Dendritic cell treated with granulocyte-macrophage colony-stimulating factor and Interleukin-4, amounts not matched to agents 40 ng/mL and 50 ng/mL, for 4 days (primary cell): ENCODE measurements at regions not wholly inside any gene's neighbourhood (a gene's known extent, or its start where the extent isn't known, plus 50 kb on each side); places are given as distances from the start of the nearest gene placed in this dataset.

Experiments
- H3K27ac Mint-ChIP-seq: one replicate; pipeline ENCODE4 v1.8.0; 2022; ENCODE audit warnings: mild to moderate bottlenecking, mixed read lengths
- H3K27me3 Mint-ChIP-seq: one replicate; pipeline ENCODE4 v1.8.0; 2022; ENCODE audit warnings: mild to moderate bottlenecking, mixed read lengths
- H3K36me3 Mint-ChIP-seq: one replicate; pipeline ENCODE4 v1.8.0; 2022; ENCODE audit warnings: low read depth, mixed read lengths
- H3K4me1 Mint-ChIP-seq: one replicate; pipeline ENCODE4 v1.8.0; 2022; ENCODE audit warnings: low read depth, mixed read lengths
- H3K4me3 Mint-ChIP-seq: one replicate; pipeline ENCODE4 v1.8.0; 2022; ENCODE audit warnings: mild to moderate bottlenecking, moderate library complexity, mixed read lengths
- H3K9me3 Mint-ChIP-seq: one replicate; pipeline ENCODE4 v1.8.0; 2022; ENCODE audit warnings: mixed read lengths
- intact Hi-C: fragments of 100-400 bp; cut with micrococcal nuclease; formaldehyde crosslinking; loops from one replicate; pipeline ENCODE4 v1.15.0; 2022

GRCh38 chr18:60981682-60982328 lies 351.4 kb upstream of the CDH20 start:
- intact Hi-C loops: no loop called here
- H3K27me3 Mint-ChIP-seq: no peaks in the 10 kb centered on the region
- peaks cover 29% of the 10 kb centered on the region for H3K9me3 Mint-ChIP-seq
- H3K4me1 Mint-ChIP-seq: no peaks in the 10 kb centered on the region
- H3K27ac Mint-ChIP-seq: no peak overlapping the region
- H3K36me3 Mint-ChIP-seq: no peaks in the 10 kb centered on the region
- H3K4me3 Mint-ChIP-seq: no peak overlapping the region

- intact Hi-C loops: no loop called here
- Mint-ChIP-seq H3K27ac (no peak overlapping the region), H3K27me3 (no peaks in the 10 kb centered on the region), H3K4me1 (no peaks in the 10 kb centered on the region), H3K4me3 (no peak overlapping the region), H3K9me3 (peaks cover 28% of the 10 kb centered on the region), H3K36me3 (no peaks in the 10 kb centered on the region)
Measured at GRCh38 chr18:60982329-60982695, 350.9 kb upstream of the CDH20 start.

GRCh38 chr18:60982928-60983327 lies 350.3 kb upstream of the CDH20 start:
- Mint-ChIP-seq H3K36me3 (no peaks in the 10 kb centered on the region), H3K27me3 (no peaks in the 10 kb centered on the region), H3K9me3 (peaks cover 22% of the 10 kb centered on the region), H3K4me3 (no peak overlapping the region), H3K27ac (no peak overlapping the region), H3K4me1 (no peaks in the 10 kb centered on the region)
- intact Hi-C loops: no loop called here

DNA sequence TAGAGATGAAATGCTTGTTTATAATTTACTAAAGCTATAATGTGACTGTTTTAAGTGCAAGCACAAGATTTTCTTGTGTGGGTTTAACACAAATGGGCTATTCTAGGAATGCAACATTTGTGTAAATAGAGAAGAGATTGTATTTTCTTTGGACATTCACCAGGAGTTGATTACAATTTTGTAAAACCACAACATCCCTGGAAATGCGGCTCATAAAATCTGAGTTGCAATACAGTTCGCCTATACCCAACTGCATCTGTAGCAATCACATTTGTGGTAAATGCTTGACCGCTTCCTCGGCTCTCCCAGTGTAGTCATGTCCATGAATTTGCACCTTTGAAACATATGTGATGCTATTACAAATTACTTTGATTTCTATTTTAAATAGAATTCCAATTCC lies 348.7 kb upstream of the CDH20 start:
- H3K4me1 Mint-ChIP-seq: no peaks in the 10 kb centered on the region
- H3K36me3 Mint-ChIP-seq: no peaks in the 10 kb centered on the region
- H3K27me3 Mint-ChIP-seq: no peaks in the 10 kb centered on the region
- intact Hi-C loops: no loop called here
- H3K9me3 Mint-ChIP-seq: peaks cover 21% of the 10 kb centered on the region
- H3K27ac Mint-ChIP-seq: no peak overlapping the region
- H3K4me3 Mint-ChIP-seq: no peak overlapping the region

- H3K4me3 Mint-ChIP-seq: no peak overlapping the region
- H3K27me3 Mint-ChIP-seq: no peaks in the 10 kb centered on the region
- intact Hi-C loops: no loop called here
- no peaks in the 10 kb centered on the region for H3K36me3 Mint-ChIP-seq
- H3K27ac Mint-ChIP-seq: no peak overlapping the region
- peaks cover 22% of the 10 kb centered on the region for H3K9me3 Mint-ChIP-seq
- no peaks in the 10 kb centered on the region for H3K4me1 Mint-ChIP-seq
Measured at GRCh38 chr18:60987963-60988362, 345.3 kb upstream of the CDH20 start.

DNA sequence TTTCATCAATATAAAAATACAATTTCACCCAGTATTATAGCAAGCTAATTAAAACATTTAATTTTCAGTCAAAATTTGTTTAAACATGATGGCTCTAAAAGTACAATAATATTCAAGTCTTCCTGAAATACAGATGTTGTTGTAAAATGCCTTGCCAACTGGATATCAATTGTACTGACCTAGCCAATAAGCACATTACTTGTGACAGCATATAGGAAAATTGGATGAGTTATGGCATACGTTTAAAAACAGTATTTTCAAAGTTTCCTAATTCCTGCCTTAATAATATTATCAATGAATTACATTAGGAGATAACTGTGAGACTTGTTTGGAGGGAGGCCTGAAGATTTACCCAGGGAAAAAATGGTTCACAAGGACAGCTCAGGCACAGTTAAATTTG lies 336.9 kb upstream of the CDH20 start:
- Mint-ChIP-seq H3K27me3 (no peaks in the 10 kb centered on the region), H3K36me3 (no peaks in the 10 kb centered on the region), H3K4me1 (no peaks in the 10 kb centered on the region), H3K27ac (no peak overlapping the region), H3K4me3 (no peak overlapping the region), H3K9me3 (peaks cover 34% of the 10 kb centered on the region)
- intact Hi-C loops: no loop called here

- intact Hi-C loops: no loop called here
- Mint-ChIP-seq H3K4me3 (no peak overlapping the region), H3K27ac (no peak overlapping the region), H3K27me3 (no peaks in the 10 kb centered on the region), H3K36me3 (no peaks in the 10 kb centered on the region), H3K9me3 (peaks cover 34% of the 10 kb centered on the region), H3K4me1 (no peaks in the 10 kb centered on the region)
Measured at GRCh38 chr18:60996822-60997221, 336.4 kb upstream of the CDH20 start.

DNA sequence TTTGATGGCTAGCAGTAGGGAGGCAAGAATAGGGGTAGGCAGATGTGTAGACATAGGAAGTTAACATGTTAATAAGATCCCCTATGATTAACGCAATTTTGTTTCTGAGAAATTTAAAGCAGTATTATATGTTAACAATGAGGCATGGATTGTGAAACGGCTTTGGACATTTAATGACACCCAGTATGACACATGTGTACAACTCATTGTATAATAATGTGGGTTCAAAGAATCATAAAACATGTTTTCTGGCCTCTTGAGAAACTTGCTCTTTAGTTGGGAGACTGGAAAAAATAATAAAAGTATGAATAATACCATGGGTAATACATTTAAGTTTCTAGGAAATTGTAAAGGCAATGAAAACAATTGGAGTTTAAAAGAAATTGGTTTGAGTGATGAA lies 332.1 kb upstream of the CDH20 start:
- H3K27ac Mint-ChIP-seq: no peak overlapping the region
- no peak overlapping the region for H3K4me3 Mint-ChIP-seq
- intact Hi-C loops: no loop called here
- peaks cover 15% of the 10 kb centered on the region for H3K9me3 Mint-ChIP-seq
- no peaks in the 10 kb centered on the region for H3K36me3 Mint-ChIP-seq
- H3K27me3 Mint-ChIP-seq: no peaks in the 10 kb centered on the region
- no peaks in the 10 kb centered on the region for H3K4me1 Mint-ChIP-seq

DNA sequence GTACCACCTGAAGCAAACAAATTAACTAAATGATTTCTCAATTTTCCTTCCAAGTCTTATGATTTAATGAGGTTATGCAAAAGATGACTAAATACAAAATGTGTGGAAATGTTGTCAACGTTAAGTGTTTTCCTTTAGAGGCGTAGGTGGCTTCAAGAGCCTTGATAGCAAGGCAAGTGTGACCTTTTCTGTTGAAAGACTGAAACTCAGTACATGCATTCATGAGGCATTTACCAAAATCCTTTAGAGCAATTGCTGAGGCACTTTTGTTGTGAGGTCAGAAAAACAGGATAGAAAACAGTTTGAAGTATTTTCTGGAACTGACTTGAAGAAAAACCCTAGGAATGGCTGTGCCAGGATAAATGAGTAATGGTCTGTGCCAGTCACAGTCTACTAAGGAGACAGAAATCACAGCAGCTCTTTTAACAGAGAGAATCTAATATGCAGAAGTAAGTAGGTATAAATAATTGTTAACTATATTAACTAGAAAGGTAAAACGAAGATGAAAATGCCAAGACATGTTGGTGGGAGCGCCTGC lies 326.5 kb upstream of the CDH20 start:
- Mint-ChIP-seq H3K4me3 (no peak overlapping the region), H3K36me3 (no peaks in the 10 kb centered on the region), H3K27ac (no peak overlapping the region), H3K4me1 (no peaks in the 10 kb centered on the region), H3K27me3 (no peaks in the 10 kb centered on the region), H3K9me3 (peaks cover 11% of the 10 kb centered on the region)
- intact Hi-C loops: no loop called here

DNA sequence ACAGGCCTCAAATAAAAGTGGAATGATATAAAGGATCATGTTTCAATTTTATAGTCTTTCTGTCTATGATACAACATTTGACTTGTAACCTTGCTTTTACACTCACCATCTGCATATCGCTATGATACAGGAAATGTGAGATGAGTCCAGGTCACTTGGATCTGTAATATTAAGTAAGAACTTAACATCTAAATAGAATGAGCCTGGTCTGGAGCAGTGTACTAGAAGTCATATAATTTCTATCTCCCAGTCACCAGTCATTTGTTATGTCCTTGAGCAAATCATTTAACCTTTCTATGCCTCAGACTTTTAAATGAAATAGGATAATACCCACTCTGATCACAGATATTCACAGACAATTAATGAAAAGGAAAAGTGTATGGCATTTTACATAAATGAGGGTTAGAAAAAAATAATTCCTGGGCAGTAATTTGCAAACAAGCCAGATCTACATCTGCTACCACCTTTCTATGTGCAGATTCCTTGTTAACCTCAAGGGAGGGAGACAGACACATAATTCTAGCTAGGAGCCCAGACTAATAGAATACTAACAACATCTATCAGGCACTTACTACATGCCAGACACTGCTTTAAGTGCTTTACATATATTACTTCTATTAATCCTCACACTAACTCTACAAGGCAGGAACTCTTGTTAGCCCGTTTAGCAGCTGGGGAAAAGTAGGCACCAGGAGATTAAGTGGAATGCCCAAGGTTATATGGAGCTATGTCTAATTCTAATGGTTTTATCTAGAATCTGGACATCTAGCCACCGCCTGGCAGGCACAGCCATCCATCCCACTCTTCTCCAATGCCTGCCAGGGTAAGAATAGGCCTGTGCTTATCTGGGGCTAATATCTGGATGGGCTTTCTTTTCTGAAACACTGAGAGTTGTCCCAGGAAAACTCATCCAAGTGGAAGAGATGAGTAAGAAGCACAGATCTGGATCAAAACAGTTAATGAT lies 313.6 kb upstream of the CDH20 start:
- Mint-ChIP-seq H3K4me3 (no peak overlapping the region), H3K9me3 (peaks cover 32% of the 10 kb centered on the region), H3K36me3 (no peaks in the 10 kb centered on the region), H3K27me3 (no peaks in the 10 kb centered on the region), H3K4me1 (no peaks in the 10 kb centered on the region), H3K27ac (no peak overlapping the region)
- intact Hi-C loops: no loop called here

GRCh38 chr18:61025596-61025995 lies 307.6 kb upstream of the CDH20 start:
- Mint-ChIP-seq H3K9me3 (peaks cover 19% of the 10 kb centered on the region), H3K27ac (no peak overlapping the region)
- intact Hi-C loops: no loop called here

GRCh38 chr18:61031626-61032025 lies 301.6 kb upstream of the CDH20 start:
- no peaks in the 10 kb centered on the region for H3K36me3 Mint-ChIP-seq
- no peaks in the 10 kb centered on the region for H3K27me3 Mint-ChIP-seq
- H3K4me1 Mint-ChIP-seq: no peaks in the 10 kb centered on the region
- intact Hi-C loops: no loop called here
- no peak overlapping the region for H3K4me3 Mint-ChIP-seq
- H3K27ac Mint-ChIP-seq: no peak overlapping the region
- no peaks in the 10 kb centered on the region for H3K9me3 Mint-ChIP-seq

More at GRCh38 chr18:61025596-61025995, 307.6 kb upstream of the CDH20 start:
- no peak overlapping the region for H3K4me3 Mint-ChIP-seq
- no peaks in the 10 kb centered on the region for H3K27me3 Mint-ChIP-seq
- no peaks in the 10 kb centered on the region for H3K4me1 Mint-ChIP-seq
- H3K36me3 Mint-ChIP-seq: no peaks in the 10 kb centered on the region

DNA sequence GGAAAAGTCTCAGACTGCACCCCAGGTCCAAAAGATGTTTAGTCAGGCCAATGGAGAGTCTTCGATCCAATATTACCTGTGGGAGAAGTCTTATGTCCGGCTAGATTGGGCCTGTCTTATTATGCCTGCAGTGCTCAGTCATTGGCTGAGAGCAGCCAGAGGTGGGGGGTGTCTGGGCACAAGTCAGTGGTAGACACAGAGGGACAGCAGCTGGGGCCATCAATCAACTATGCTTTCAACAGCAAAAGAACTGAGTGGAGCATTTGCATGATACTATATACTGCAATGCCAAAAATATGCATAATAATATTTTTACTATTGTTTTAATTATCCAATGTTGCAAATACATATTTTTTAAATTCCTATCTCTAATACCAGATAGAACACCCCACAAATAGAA lies 298.6 kb upstream of the CDH20 start:
- intact Hi-C loops: no loop called here
- Mint-ChIP-seq H3K36me3 (no peaks in the 10 kb centered on the region), H3K4me1 (no peaks in the 10 kb centered on the region), H3K27ac (no peak overlapping the region), H3K4me3 (no peak overlapping the region), H3K27me3 (no peaks in the 10 kb centered on the region), H3K9me3 (no peaks in the 10 kb centered on the region)

- Mint-ChIP-seq H3K27ac (no peak overlapping the region), H3K36me3 (no peaks in the 10 kb centered on the region), H3K4me3 (no peak overlapping the region), H3K9me3 (no peaks in the 10 kb centered on the region), H3K27me3 (no peaks in the 10 kb centered on the region), H3K4me1 (no peaks in the 10 kb centered on the region)
- intact Hi-C loops: no loop called here
Measured at GRCh38 chr18:61039251-61039650, 294.0 kb upstream of the CDH20 start.
